Ishikawa (cell line): ENCODE measurements at regions not wholly inside any gene's neighbourhood (a gene's known extent, or its start where the extent isn't known, plus 50 kb on each side); places are given as distances from the start of the nearest gene placed in this dataset.

Experiments used
- CEBPB ChIP-seq: IDR thresholded peaks from 2 replicates; pipeline ENCODE4 v1.6.1; 2012
- CREB1 ChIP-seq: IDR thresholded peaks from 2 replicates; pipeline ENCODE4 v1.6.1; 2012; ENCODE audit warnings: low read depth
- EGR1 ChIP-seq: IDR thresholded peaks from 2 replicates; pipeline ENCODE4 v1.6.1; 2012
- EP300 ChIP-seq: IDR thresholded peaks from 2 replicates; pipeline ENCODE4 v1.6.1; 2012; ENCODE audit warnings: borderline replicate concordance
- FOXM1 ChIP-seq: IDR thresholded peaks from 2 replicates; pipeline ENCODE4 v1.6.1; 2012; ENCODE audit warnings: low read depth, borderline replicate concordance
- NFIC ChIP-seq: IDR thresholded peaks from 2 replicates; pipeline ENCODE4 v1.6.1; 2012
- RAD21 ChIP-seq: IDR thresholded peaks from 2 replicates; pipeline ENCODE4 v1.6.1; 2012; ENCODE audit warnings: low read depth
- TAF1 ChIP-seq: IDR thresholded peaks from 2 replicates; pipeline ENCODE4 v1.6.1; 2012; ENCODE audit warnings: low read depth, mild to moderate bottlenecking
- TCF12 ChIP-seq: IDR thresholded peaks from 2 replicates; pipeline ENCODE4 v1.6.1; 2012; ENCODE audit warnings: low read depth
- USF1 ChIP-seq: IDR thresholded peaks from 2 replicates; pipeline ENCODE4 v1.6.1; 2012
- YY1 ChIP-seq: IDR thresholded peaks from 2 replicates; pipeline ENCODE4 v1.6.1; 2012; ENCODE audit warnings: low read depth
- ZBTB7A ChIP-seq: IDR thresholded peaks from 2 replicates; pipeline ENCODE4 v1.6.1; 2012; ENCODE audit warnings: low read depth
- TF ChIP-seq, protein P1 (sequence below): IDR thresholded peaks from 2 replicates; pipeline ENCODE4 v1.6.1; 2012
- TF ChIP-seq, protein P2 (sequence below): IDR thresholded peaks from 2 replicates; pipeline ENCODE4 v1.6.1; 2012; ENCODE audit warnings: low read depth, mild to moderate bottlenecking

DNA sequence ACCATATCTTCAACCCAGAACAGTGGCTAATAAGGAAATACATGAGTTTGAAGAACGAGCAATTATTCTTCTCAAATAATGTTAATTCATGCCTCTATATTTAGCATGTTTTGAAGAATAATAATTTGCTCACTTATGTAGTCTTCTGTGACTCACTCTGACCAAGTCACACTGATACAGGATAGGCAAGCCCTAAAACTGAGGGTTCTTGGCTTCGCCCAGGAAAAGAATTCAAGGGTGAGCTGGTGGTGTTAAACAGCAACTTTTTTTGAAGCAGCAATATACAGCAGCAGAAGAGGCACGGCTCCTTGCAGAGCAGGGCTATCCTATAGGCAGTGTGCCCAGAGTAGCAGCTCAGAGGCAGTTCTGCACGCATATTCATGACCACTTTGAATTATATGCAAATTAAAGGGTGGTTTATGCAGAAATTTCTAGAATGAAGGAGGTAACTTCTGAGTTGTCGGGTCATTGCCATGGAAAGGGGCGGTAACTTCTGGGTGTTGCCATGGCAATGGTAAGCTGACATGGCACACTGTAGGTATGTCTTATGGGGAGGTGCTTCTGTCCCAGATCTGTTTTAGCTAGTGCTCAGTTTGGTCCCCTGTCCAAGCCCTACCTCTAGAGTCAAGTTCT is 200.6 kb downstream of the RND3 start:
- TF ChIP-seq EP300 (no peak), FOXM1 (no peak), YY1 (no peak), RAD21 (no peak), TAF1 (no peak), USF1 (no peak), ZBTB7A (no peak), CREB1 (no peak), EGR1 (no peak), CEBPB (no peak), TCF12 (no peak), NFIC (no peak)
- TF ChIP-seq, protein P1, sequence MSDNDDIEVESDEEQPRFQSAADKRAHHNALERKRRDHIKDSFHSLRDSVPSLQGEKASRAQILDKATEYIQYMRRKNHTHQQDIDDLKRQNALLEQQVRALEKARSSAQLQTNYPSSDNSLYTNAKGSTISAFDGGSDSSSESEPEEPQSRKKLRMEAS: no peak
- TF ChIP-seq, protein P2, sequence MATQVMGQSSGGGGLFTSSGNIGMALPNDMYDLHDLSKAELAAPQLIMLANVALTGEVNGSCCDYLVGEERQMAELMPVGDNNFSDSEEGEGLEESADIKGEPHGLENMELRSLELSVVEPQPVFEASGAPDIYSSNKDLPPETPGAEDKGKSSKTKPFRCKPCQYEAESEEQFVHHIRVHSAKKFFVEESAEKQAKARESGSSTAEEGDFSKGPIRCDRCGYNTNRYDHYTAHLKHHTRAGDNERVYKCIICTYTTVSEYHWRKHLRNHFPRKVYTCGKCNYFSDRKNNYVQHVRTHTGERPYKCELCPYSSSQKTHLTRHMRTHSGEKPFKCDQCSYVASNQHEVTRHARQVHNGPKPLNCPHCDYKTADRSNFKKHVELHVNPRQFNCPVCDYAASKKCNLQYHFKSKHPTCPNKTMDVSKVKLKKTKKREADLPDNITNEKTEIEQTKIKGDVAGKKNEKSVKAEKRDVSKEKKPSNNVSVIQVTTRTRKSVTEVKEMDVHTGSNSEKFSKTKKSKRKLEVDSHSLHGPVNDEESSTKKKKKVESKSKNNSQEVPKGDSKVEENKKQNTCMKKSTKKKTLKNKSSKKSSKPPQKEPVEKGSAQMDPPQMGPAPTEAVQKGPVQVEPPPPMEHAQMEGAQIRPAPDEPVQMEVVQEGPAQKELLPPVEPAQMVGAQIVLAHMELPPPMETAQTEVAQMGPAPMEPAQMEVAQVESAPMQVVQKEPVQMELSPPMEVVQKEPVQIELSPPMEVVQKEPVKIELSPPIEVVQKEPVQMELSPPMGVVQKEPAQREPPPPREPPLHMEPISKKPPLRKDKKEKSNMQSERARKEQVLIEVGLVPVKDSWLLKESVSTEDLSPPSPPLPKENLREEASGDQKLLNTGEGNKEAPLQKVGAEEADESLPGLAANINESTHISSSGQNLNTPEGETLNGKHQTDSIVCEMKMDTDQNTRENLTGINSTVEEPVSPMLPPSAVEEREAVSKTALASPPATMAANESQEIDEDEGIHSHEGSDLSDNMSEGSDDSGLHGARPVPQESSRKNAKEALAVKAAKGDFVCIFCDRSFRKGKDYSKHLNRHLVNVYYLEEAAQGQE: no peak
